ENCODE measurements at regions not wholly inside any gene's neighbourhood (a gene's known extent, or its start where the extent isn't known, plus 50 kb on each side); places are given as distances from the start of the nearest gene placed in this dataset.

- H3K27ac ChIP-seq (ENCODE audit: low read depth, low read length, severe bottlenecking) = peak overlapping the region; percentile 85
- no peaks in the 10 kb centered on the region for H3K9me3 ChIP-seq (ENCODE audit: control insufficient read depth, low read length)
- WGBS, 2 experiments (ENCODE audit: insufficient coverage in 2 of 2) = 93 to 97% methylated on average over 3 of the region's 4 CpGs
- H3K36me3 ChIP-seq (ENCODE audit: control insufficient read depth, insufficient read depth, low read length) = no peaks in the 10 kb centered on the region
- H3K4me3 ChIP-seq (ENCODE audit: extremely low read depth, insufficient read depth, low read length, poor library complexity, severe bottlenecking) = no peak overlapping the region
- H3K4me1 ChIP-seq (ENCODE audit: control insufficient read depth, insufficient read depth, low read length, poor library complexity, severe bottlenecking) = peaks cover 19% of the 10 kb centered on the region
These were observed 320.9 kb upstream of the RASGRP1 start for GRCh38 chr15:38885471-38885952.

- Histone ChIP-seq H3K27ac (ENCODE audit: low read depth, low read length, severe bottlenecking) (no peak overlapping the region), H3K4me3 (ENCODE audit: extremely low read depth, insufficient read depth, low read length, poor library complexity, severe bottlenecking) (no peak overlapping the region), H3K9me3 (ENCODE audit: control insufficient read depth, low read length) (peaks cover 2% of the 10 kb centered on the region), H3K36me3 (ENCODE audit: control insufficient read depth, insufficient read depth, low read length) (no peaks in the 10 kb centered on the region), H3K4me1 (ENCODE audit: control insufficient read depth, insufficient read depth, low read length, poor library complexity, severe bottlenecking) (peaks cover 19% of the 10 kb centered on the region)
- no CpG with 5 or more reads among the region's 2 CpGs for WGBS, 2 experiments (ENCODE audit: insufficient coverage in 2 of 2)
These were observed 321.9 kb upstream of the RASGRP1 start for GRCh38 chr15:38886315-38887163.

GRCh38 chr15:38888701-38889221 lies 324.1 kb upstream of the RASGRP1 start:
- H3K9me3 ChIP-seq (ENCODE audit: control insufficient read depth, low read length) = peaks cover 14% of the 10 kb centered on the region
- WGBS, 2 experiments (ENCODE audit: insufficient coverage in 2 of 2) = 87 to 91% methylated on average over 4 of the region's 5 CpGs
- H3K27ac ChIP-seq (ENCODE audit: low read depth, low read length, severe bottlenecking) = no peak overlapping the region
- H3K4me1 ChIP-seq (ENCODE audit: control insufficient read depth, insufficient read depth, low read length, poor library complexity, severe bottlenecking) = peaks cover 19% of the 10 kb centered on the region
- H3K4me3 ChIP-seq (ENCODE audit: extremely low read depth, insufficient read depth, low read length, poor library complexity, severe bottlenecking) = no peak overlapping the region
- H3K36me3 ChIP-seq (ENCODE audit: control insufficient read depth, insufficient read depth, low read length) = no peaks in the 10 kb centered on the region

GRCh38 chr15:38890194-38890593 lies 325.6 kb upstream of the RASGRP1 start:
- H3K4me3 ChIP-seq (ENCODE audit: extremely low read depth, insufficient read depth, low read length, poor library complexity, severe bottlenecking) = no peak overlapping the region
- 100% methylated on average over 1 of the region's 3 CpGs; no CpG with 5 or more reads in 1 of the 2 experiments for WGBS, 2 experiments (ENCODE audit: insufficient coverage in 2 of 2)

GRCh38 chr15:38893925-38894242 lies 329.3 kb upstream of the RASGRP1 start:
- Histone ChIP-seq H3K9me3 (ENCODE audit: control insufficient read depth, low read length) (peaks cover 14% of the 10 kb centered on the region), H3K4me3 (ENCODE audit: extremely low read depth, insufficient read depth, low read length, poor library complexity, severe bottlenecking) (no peak overlapping the region), H3K36me3 (ENCODE audit: control insufficient read depth, insufficient read depth, low read length) (no peaks in the 10 kb centered on the region), H3K27ac (ENCODE audit: low read depth, low read length, severe bottlenecking) (peak overlapping the region; percentile 78), H3K4me1 (ENCODE audit: control insufficient read depth, insufficient read depth, low read length, poor library complexity, severe bottlenecking) (peaks cover 23% of the 10 kb centered on the region)

More at GRCh38 chr15:38890194-38890593, 325.6 kb upstream of the RASGRP1 start:
- Histone ChIP-seq H3K27ac (ENCODE audit: low read depth, low read length, severe bottlenecking) (no peak overlapping the region), H3K9me3 (ENCODE audit: control insufficient read depth, low read length) (peaks cover 14% of the 10 kb centered on the region), H3K4me1 (ENCODE audit: control insufficient read depth, insufficient read depth, low read length, poor library complexity, severe bottlenecking) (peaks cover 24% of the 10 kb centered on the region), H3K36me3 (ENCODE audit: control insufficient read depth, insufficient read depth, low read length) (no peaks in the 10 kb centered on the region)

GRCh38 chr15:38894243-38894948 lies 329.8 kb upstream of the RASGRP1 start:
- Histone ChIP-seq H3K4me1 (ENCODE audit: control insufficient read depth, insufficient read depth, low read length, poor library complexity, severe bottlenecking) (peaks cover 23% of the 10 kb centered on the region), H3K4me3 (ENCODE audit: extremely low read depth, insufficient read depth, low read length, poor library complexity, severe bottlenecking) (no peak overlapping the region), H3K9me3 (ENCODE audit: control insufficient read depth, low read length) (peaks cover 14% of the 10 kb centered on the region), H3K27ac (ENCODE audit: low read depth, low read length, severe bottlenecking) (peak overlapping the region; percentile 78), H3K36me3 (ENCODE audit: control insufficient read depth, insufficient read depth, low read length) (no peaks in the 10 kb centered on the region)
- no CpG with 5 or more reads among the region's 2 CpGs for WGBS, 2 experiments (ENCODE audit: insufficient coverage in 2 of 2)

GRCh38 chr15:38895326-38896255 lies 331.0 kb upstream of the RASGRP1 start:
- H3K27ac ChIP-seq (ENCODE audit: low read depth, low read length, severe bottlenecking) = no peak overlapping the region
- peaks cover 14% of the 10 kb centered on the region for H3K9me3 ChIP-seq (ENCODE audit: control insufficient read depth, low read length)
- H3K36me3 ChIP-seq (ENCODE audit: control insufficient read depth, insufficient read depth, low read length) = no peaks in the 10 kb centered on the region
- WGBS, 2 experiments (ENCODE audit: insufficient coverage in 2 of 2) = 100% methylated on average over 1 of the region's 5 CpGs
- H3K4me1 ChIP-seq (ENCODE audit: control insufficient read depth, insufficient read depth, low read length, poor library complexity, severe bottlenecking) = peaks cover 23% of the 10 kb centered on the region
- no peak overlapping the region for H3K4me3 ChIP-seq (ENCODE audit: extremely low read depth, insufficient read depth, low read length, poor library complexity, severe bottlenecking)

GRCh38 chr15:38896647-38897046 lies 332.0 kb upstream of the RASGRP1 start:
- Histone ChIP-seq H3K4me1 (ENCODE audit: control insufficient read depth, insufficient read depth, low read length, poor library complexity, severe bottlenecking) (peaks cover 23% of the 10 kb centered on the region), H3K4me3 (ENCODE audit: extremely low read depth, insufficient read depth, low read length, poor library complexity, severe bottlenecking) (no peak overlapping the region), H3K27ac (ENCODE audit: low read depth, low read length, severe bottlenecking) (no peak overlapping the region), H3K9me3 (ENCODE audit: control insufficient read depth, low read length) (peaks cover 11% of the 10 kb centered on the region), H3K36me3 (ENCODE audit: control insufficient read depth, insufficient read depth, low read length) (no peaks in the 10 kb centered on the region)
- 83 to 100% methylated on average over 1 of the region's 1 CpG for WGBS, 2 experiments (ENCODE audit: insufficient coverage in 2 of 2)

GRCh38 chr15:38897551-38897950 lies 332.9 kb upstream of the RASGRP1 start:
- Histone ChIP-seq H3K36me3 (ENCODE audit: control insufficient read depth, insufficient read depth, low read length) (no peaks in the 10 kb centered on the region), H3K27ac (ENCODE audit: low read depth, low read length, severe bottlenecking) (no peak overlapping the region), H3K9me3 (ENCODE audit: control insufficient read depth, low read length) (peaks cover 2% of the 10 kb centered on the region), H3K4me3 (ENCODE audit: extremely low read depth, insufficient read depth, low read length, poor library complexity, severe bottlenecking) (no peak overlapping the region), H3K4me1 (ENCODE audit: control insufficient read depth, insufficient read depth, low read length, poor library complexity, severe bottlenecking) (peaks cover 23% of the 10 kb centered on the region)
- 100% methylated on average over 1 of the region's 1 CpG; no CpG with 5 or more reads in 1 of the 2 experiments for WGBS, 2 experiments (ENCODE audit: insufficient coverage in 2 of 2)

GRCh38 chr15:38898236-38898635 lies 333.6 kb upstream of the RASGRP1 start:
- no peaks in the 10 kb centered on the region for H3K36me3 ChIP-seq (ENCODE audit: control insufficient read depth, insufficient read depth, low read length)
- peaks cover 23% of the 10 kb centered on the region for H3K4me1 ChIP-seq (ENCODE audit: control insufficient read depth, insufficient read depth, low read length, poor library complexity, severe bottlenecking)
- H3K9me3 ChIP-seq (ENCODE audit: control insufficient read depth, low read length) = no peaks in the 10 kb centered on the region
- WGBS, 2 experiments (ENCODE audit: insufficient coverage in 2 of 2) = no CpG with 5 or more reads among the region's 1 CpG
- no peak overlapping the region for H3K27ac ChIP-seq (ENCODE audit: low read depth, low read length, severe bottlenecking)
- H3K4me3 ChIP-seq (ENCODE audit: extremely low read depth, insufficient read depth, low read length, poor library complexity, severe bottlenecking) = no peak overlapping the region

Measured in mesodermal cell (in vitro differentiated cells).